Naive thymus-derived CD4-positive, alpha-beta T cell (primary cell): ENCODE measurements at regions not wholly inside any gene's neighbourhood (a gene's known extent, or its start where the extent isn't known, plus 50 kb on each side); places are given as distances from the start of the nearest gene placed in this dataset.
"Not testable (repeated sequence)": the region's sequence is repeated elsewhere in the genome, so short reads cannot be mapped to it uniquely, and the experiment has no call there.

Experiments
- ATAC-seq: fragments of 150-1000 bp; cut with Tn5 transposase; 2 replicates; pipeline ENCODE4 v1.10.0; 2021; ENCODE audit warnings: mild to moderate bottlenecking, moderate library complexity
- CTCF ChIA-PET: fragments of 350-600 bp; sonication (Branson Sonifier 250); formaldehyde crosslinking; loops from one replicate; lab custom pipeline; 2021; ENCODE audit warnings: antibody characterized with exemption; lab: Charles Lee
- POLR2A ChIA-PET: fragments of 350-600 bp; sonication (Branson Sonifier 250); formaldehyde crosslinking; loops from one replicate; lab custom pipeline; 2021; ENCODE audit warnings: antibody characterized with exemption, inconsistent platforms; lab: Charles Lee
- DNase-seq, 9 donors: peaks; one replicate each; pipeline versions ENCODE4 v3.0.0 to v3.0.0-alpha.2; 2020 to 2022; ENCODE audit warnings: mixed read lengths in 1 of 9
- H3K27ac ChIP-seq: one replicate; pipeline ENCODE4 v1.7.0; 2013; ENCODE audit warnings: mild to moderate bottlenecking, low read depth, low read length, moderate library complexity
- H3K27me3 ChIP-seq, 2 donors: one replicate each; pipeline ENCODE4 v1.7.0; 2013; ENCODE audit warnings: low read length in 2 of 2, mild to moderate bottlenecking in 2 of 2, moderate library complexity in 2 of 2; ENCODE audit not compliant: control insufficient read depth in 2 of 2, insufficient read depth in 2 of 2
- H3K36me3 ChIP-seq, 3 experiments: 1 replicate in 2 of 3; 2 replicates in 1 of 3; pipeline ENCODE4 v1.7.0; 2013; ENCODE audit warnings: low read length in 3 of 3, mild to moderate bottlenecking in 3 of 3, moderate library complexity in 1 of 3; ENCODE audit not compliant: insufficient read depth in 3 of 3, control insufficient read depth in 2 of 3
- H3K4me1 ChIP-seq, 2 donors: one replicate each; pipeline ENCODE4 v1.7.0; 2013; ENCODE audit warnings: low read length in 2 of 2, mild to moderate bottlenecking in 2 of 2, moderate library complexity in 1 of 2; ENCODE audit not compliant: control insufficient read depth in 2 of 2, insufficient read depth in 2 of 2
- H3K4me3 ChIP-seq: 2 replicates; pipeline ENCODE4 v1.7.0; 2013; ENCODE audit warnings: mild to moderate bottlenecking, low read length
- H3K9me3 ChIP-seq, 3 experiments: 1 replicate in 2 of 3; 2 replicates in 1 of 3; pipeline ENCODE4 v1.7.0; 2013; ENCODE audit warnings: low read length in 3 of 3; ENCODE audit not compliant: control insufficient read depth in 2 of 3
- H3K27ac Mint-ChIP-seq, 9 donors: one replicate each; pipeline ENCODE4 v1.8.0; 2020 to 2022; ENCODE audit warnings: mixed read lengths in 9 of 9, mild to moderate bottlenecking in 8 of 9, moderate library complexity in 5 of 9, inconsistent platforms in 2 of 9
- H3K27me3 Mint-ChIP-seq, 5 donors: one replicate each; pipeline ENCODE4 v1.8.0; 2021 to 2022; ENCODE audit warnings: mixed read lengths in 5 of 5, mild to moderate bottlenecking in 1 of 5
- H3K36me3 Mint-ChIP-seq, 5 donors: one replicate each; pipeline ENCODE4 v1.8.0; 2020 to 2022; ENCODE audit warnings: mixed read lengths in 5 of 5, mild to moderate bottlenecking in 3 of 5, inconsistent platforms in 1 of 5
- H3K4me1 Mint-ChIP-seq, 7 donors: one replicate each; pipeline ENCODE4 v1.8.0; 2020 to 2022; ENCODE audit warnings: mixed read lengths in 7 of 7, mild to moderate bottlenecking in 3 of 7, inconsistent platforms in 1 of 7
- H3K4me3 Mint-ChIP-seq, 10 donors: one replicate each; pipeline ENCODE4 v1.8.0; 2020 to 2022; ENCODE audit warnings: mild to moderate bottlenecking in 10 of 10, mixed read lengths in 10 of 10, moderate library complexity in 6 of 10, inconsistent platforms in 2 of 10
- H3K9me3 Mint-ChIP-seq, 11 donors: one replicate each; pipeline ENCODE4 v1.8.0; 2020 to 2022; ENCODE audit warnings: mixed read lengths in 11 of 11, mild to moderate bottlenecking in 4 of 11, inconsistent platforms in 1 of 11, moderate library complexity in 1 of 11
- intact Hi-C, 2 donors: fragments of 100-400 bp; cut with micrococcal nuclease; formaldehyde crosslinking; loops; one replicate each; pipeline ENCODE4 v1.15.1; 2023

- Histone ChIP-seq H3K9me3 (no peaks in the 10 kb centered on the region), H3K27me3 (no peaks in the 10 kb centered on the region), H3K27ac (no peak overlapping the region), H3K4me1 (no peaks in the 10 kb centered on the region), H3K36me3 (no peaks in the 10 kb centered on the region), H3K4me3 (no peak overlapping the region)
- ChIA-PET POLR2A (no interaction called here), CTCF (no interaction called here)
- Mint-ChIP-seq H3K27me3 (no peaks in the 10 kb centered on the region), H3K27ac (no peak overlapping the region), H3K36me3 (no peaks in the 10 kb centered on the region), H3K9me3 (no peaks in the 10 kb centered on the region), H3K4me3 (no peak overlapping the region), H3K4me1 (no peaks in the 10 kb centered on the region)
- DNase-seq, result no peak
- no peak for ATAC-seq
- intact Hi-C loops, result no loop called here
Observed at GRCh38 chr14:22291406-22291805, 297.6 kb downstream of the DAD1 start.

GRCh38 chr14:22289570-22289969 lies 299.5 kb downstream of the DAD1 start:
- H3K27me3 ChIP-seq, result no peaks in the 10 kb centered on the region
- Mint-ChIP-seq H3K9me3 (no peaks in the 10 kb centered on the region), H3K36me3 (no peaks in the 10 kb centered on the region), H3K4me3 (no peak overlapping the region), H3K4me1 (no peaks in the 10 kb centered on the region), H3K27ac (peak overlapping the region in 1 of 9 donors; percentile 56), H3K27me3 (no peaks in the 10 kb centered on the region)
- H3K36me3 ChIP-seq, result no peaks in the 10 kb centered on the region
- ChIA-PET POLR2A (no interaction called here), CTCF (no interaction called here)
- DNase-seq, result no peak
- no peaks in the 10 kb centered on the region for H3K9me3 ChIP-seq
- no peak overlapping the region for H3K27ac ChIP-seq
- H3K4me1 ChIP-seq, result no peaks in the 10 kb centered on the region
- intact Hi-C loops, result no loop called here
- ATAC-seq, result no peak
- H3K4me3 ChIP-seq, result no peak overlapping the region

GRCh38 chr14:22285991-22286390 lies 303.0 kb downstream of the DAD1 start:
- DNase-seq, result no peak
- intact Hi-C loops, result no loop called here
- Histone ChIP-seq H3K9me3 (no peaks in the 10 kb centered on the region), H3K4me3 (no peak overlapping the region), H3K27me3 (no peaks in the 10 kb centered on the region), H3K36me3 (no peaks in the 10 kb centered on the region), H3K27ac (no peak overlapping the region), H3K4me1 (no peaks in the 10 kb centered on the region)
- Mint-ChIP-seq H3K9me3 (no peaks in the 10 kb centered on the region), H3K27me3 (no peaks in the 10 kb centered on the region), H3K4me1 (peaks cover 0 to 7% (median 2%) of the 10 kb centered on the region in 7 donors), H3K4me3 (no peak overlapping the region), H3K27ac (no peak overlapping the region), H3K36me3 (peaks cover 0 to under 1% (median 0%) of the 10 kb centered on the region in 5 donors)
- CTCF ChIA-PET, result no interaction called here
- no peak for ATAC-seq
- POLR2A ChIA-PET, result no interaction called here

GRCh38 chr14:22282949-22283348 lies 306.1 kb downstream of the DAD1 start:
- no peaks in the 10 kb centered on the region for H3K9me3 Mint-ChIP-seq
- Histone ChIP-seq H3K4me1 (no peaks in the 10 kb centered on the region), H3K36me3 (no peaks in the 10 kb centered on the region), H3K27me3 (no peaks in the 10 kb centered on the region), H3K9me3 (no peaks in the 10 kb centered on the region), H3K27ac (no peak overlapping the region), H3K4me3 (no peak overlapping the region)
- ATAC-seq (no peak), DNase-seq (no peak)
- H3K27ac Mint-ChIP-seq, result peak overlapping the region in 1 of 9 donors; percentile 14
- no peaks in the 10 kb centered on the region for H3K27me3 Mint-ChIP-seq
- peaks cover 0 to 2% (median 0%) of the 10 kb centered on the region in 5 donors for H3K36me3 Mint-ChIP-seq
- intact Hi-C loops, result no loop called here
- ChIA-PET POLR2A (no interaction called here), CTCF (no interaction called here)
- H3K4me3 Mint-ChIP-seq, result peak overlapping the region in 1 of 10 donors; percentile 16
- peaks cover 0 to 10% (median 3%) of the 10 kb centered on the region in 7 donors for H3K4me1 Mint-ChIP-seq

- Mint-ChIP-seq H3K4me3 (no peak overlapping the region), H3K27me3 (no peaks in the 10 kb centered on the region), H3K4me1 (peaks cover 0 to 10% (median 3%) of the 10 kb centered on the region in 7 donors), H3K36me3 (peaks cover 0 to 2% (median 0%) of the 10 kb centered on the region in 5 donors), H3K9me3 (no peaks in the 10 kb centered on the region), H3K27ac (peak overlapping the region in 2 of 9 donors; percentile 14 to 19)
- Histone ChIP-seq H3K9me3 (no peaks in the 10 kb centered on the region), H3K4me3 (no peak overlapping the region), H3K4me1 (no peaks in the 10 kb centered on the region), H3K27ac (no peak overlapping the region), H3K36me3 (no peaks in the 10 kb centered on the region), H3K27me3 (no peaks in the 10 kb centered on the region)
- ChIA-PET CTCF (no interaction called here), POLR2A (no interaction called here)
- DNase-seq (no peak), ATAC-seq (no peak)
- intact Hi-C loops, result no loop called here
Observed at GRCh38 chr14:22282417-22282816, 306.6 kb downstream of the DAD1 start.

- H3K27me3 Mint-ChIP-seq, H3K27ac ChIP-seq, H3K4me1 ChIP-seq, ATAC-seq, H3K27me3 ChIP-seq, DNase-seq, H3K4me3 ChIP-seq, H3K9me3 ChIP-seq, H3K36me3 ChIP-seq, H3K9me3 Mint-ChIP-seq, H3K36me3 Mint-ChIP-seq, intact Hi-C loops: not testable (repeated sequence)
- ChIA-PET POLR2A (interaction anchor here (1.3 kb wide), 1 partner anchor 54 kb away, joined by 5 read pairs; no protein-coding TSS in a partner anchor), CTCF (interaction anchor here (1.3 kb wide), 1 partner anchor 268 kb away, joined by 3 read pairs; no protein-coding TSS in a partner anchor)
- Mint-ChIP-seq H3K4me1 (peaks cover 0 to 10% (median 3%) of the 10 kb centered on the region in 7 donors), H3K4me3 (peak overlapping the region in 9 of 10 donors; percentile 45 to 85 (median 79)), H3K27ac (peak overlapping the region in 5 of 9 donors; percentile 11 to 78 (median 56))
Observed at GRCh38 chr14:22281447-22281874, 307.6 kb downstream of the DAD1 start.
